ENCODE measurements at regions not wholly inside any gene's neighbourhood (a gene's known extent, or its start where the extent isn't known, plus 50 kb on each side); places are given as distances from the start of the nearest gene placed in this dataset.

DNA sequence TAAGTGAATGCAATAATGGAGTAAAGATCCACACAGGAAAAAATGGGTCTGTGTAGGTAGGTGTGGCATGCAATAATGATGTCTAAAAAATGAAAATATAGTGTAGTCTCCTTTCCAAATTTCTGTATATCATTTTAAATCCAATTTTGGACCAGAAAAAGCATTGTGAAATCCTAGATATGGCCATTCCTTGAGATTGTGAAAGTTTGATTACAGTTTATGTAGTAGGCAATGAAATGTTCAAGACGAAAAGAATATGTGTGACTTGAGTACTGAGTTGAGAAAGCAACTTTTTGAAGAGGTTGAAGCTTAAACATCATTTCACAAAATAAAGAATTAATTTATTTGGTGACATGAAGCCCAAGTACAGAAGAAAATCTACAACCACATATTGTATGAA lies 698.7 kb downstream of the EPHA3 start:
- Histone ChIP-seq H3K9me3 (ENCODE audit: low read length) (no peaks in the 10 kb centered on the region), H4K20me1 (ENCODE audit: insufficient read depth) (no peaks in the 10 kb centered on the region), H3K27me3 (ENCODE audit: insufficient read depth, low read depth, low read length) (no peaks in the 10 kb centered on the region), H3K4me2 (ENCODE audit: low read length) (no peak overlapping the region), H3K4me3 (ENCODE audit: low read length) (no peak overlapping the region), H3F3A (ENCODE audit: insufficient read depth, low read length, poor library complexity, severe bottlenecking) (no peaks in the 10 kb centered on the region), H3K36me3 (ENCODE audit: insufficient read depth, low read length) (no peaks in the 10 kb centered on the region), H3K79me2 (replicated peaks; ENCODE audit: insufficient read depth, low read length) (no peaks in the 10 kb centered on the region), H3K9me2 (ENCODE audit: insufficient read depth, low read length) (no peaks in the 10 kb centered on the region), H3K27ac (ENCODE audit: low read length) (no peak overlapping the region), H3K9ac (ENCODE audit: low read length) (no peak overlapping the region), H2AFZ (ENCODE audit: low read depth, low read length) (no peak overlapping the region)
- no peak for TF ChIP-seq MXI1 (conservative IDR thresholded peaks at IDR 0.05; ENCODE audit: poor library complexity, severe bottlenecking)
- TF ChIP-seq TAF1 (IDR thresholded peaks at IDR 0.05; ENCODE audit: low read depth): no peak
- TF ChIP-seq RAD21 (conservative IDR thresholded peaks at IDR 0.05): no peak
- TF ChIP-seq, protein P1, sequence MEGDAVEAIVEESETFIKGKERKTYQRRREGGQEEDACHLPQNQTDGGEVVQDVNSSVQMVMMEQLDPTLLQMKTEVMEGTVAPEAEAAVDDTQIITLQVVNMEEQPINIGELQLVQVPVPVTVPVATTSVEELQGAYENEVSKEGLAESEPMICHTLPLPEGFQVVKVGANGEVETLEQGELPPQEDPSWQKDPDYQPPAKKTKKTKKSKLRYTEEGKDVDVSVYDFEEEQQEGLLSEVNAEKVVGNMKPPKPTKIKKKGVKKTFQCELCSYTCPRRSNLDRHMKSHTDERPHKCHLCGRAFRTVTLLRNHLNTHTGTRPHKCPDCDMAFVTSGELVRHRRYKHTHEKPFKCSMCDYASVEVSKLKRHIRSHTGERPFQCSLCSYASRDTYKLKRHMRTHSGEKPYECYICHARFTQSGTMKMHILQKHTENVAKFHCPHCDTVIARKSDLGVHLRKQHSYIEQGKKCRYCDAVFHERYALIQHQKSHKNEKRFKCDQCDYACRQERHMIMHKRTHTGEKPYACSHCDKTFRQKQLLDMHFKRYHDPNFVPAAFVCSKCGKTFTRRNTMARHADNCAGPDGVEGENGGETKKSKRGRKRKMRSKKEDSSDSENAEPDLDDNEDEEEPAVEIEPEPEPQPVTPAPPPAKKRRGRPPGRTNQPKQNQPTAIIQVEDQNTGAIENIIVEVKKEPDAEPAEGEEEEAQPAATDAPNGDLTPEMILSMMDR (IDR thresholded peaks at IDR 0.05; ENCODE audit: poor library complexity, severe bottlenecking): no peak
- no peak for TF ChIP-seq EZH2 (IDR thresholded peaks at IDR 0.05; ENCODE audit: borderline replicate concordance, insufficient read depth, low read length, poor library complexity, severe bottlenecking)
- TF ChIP-seq, protein P2, sequence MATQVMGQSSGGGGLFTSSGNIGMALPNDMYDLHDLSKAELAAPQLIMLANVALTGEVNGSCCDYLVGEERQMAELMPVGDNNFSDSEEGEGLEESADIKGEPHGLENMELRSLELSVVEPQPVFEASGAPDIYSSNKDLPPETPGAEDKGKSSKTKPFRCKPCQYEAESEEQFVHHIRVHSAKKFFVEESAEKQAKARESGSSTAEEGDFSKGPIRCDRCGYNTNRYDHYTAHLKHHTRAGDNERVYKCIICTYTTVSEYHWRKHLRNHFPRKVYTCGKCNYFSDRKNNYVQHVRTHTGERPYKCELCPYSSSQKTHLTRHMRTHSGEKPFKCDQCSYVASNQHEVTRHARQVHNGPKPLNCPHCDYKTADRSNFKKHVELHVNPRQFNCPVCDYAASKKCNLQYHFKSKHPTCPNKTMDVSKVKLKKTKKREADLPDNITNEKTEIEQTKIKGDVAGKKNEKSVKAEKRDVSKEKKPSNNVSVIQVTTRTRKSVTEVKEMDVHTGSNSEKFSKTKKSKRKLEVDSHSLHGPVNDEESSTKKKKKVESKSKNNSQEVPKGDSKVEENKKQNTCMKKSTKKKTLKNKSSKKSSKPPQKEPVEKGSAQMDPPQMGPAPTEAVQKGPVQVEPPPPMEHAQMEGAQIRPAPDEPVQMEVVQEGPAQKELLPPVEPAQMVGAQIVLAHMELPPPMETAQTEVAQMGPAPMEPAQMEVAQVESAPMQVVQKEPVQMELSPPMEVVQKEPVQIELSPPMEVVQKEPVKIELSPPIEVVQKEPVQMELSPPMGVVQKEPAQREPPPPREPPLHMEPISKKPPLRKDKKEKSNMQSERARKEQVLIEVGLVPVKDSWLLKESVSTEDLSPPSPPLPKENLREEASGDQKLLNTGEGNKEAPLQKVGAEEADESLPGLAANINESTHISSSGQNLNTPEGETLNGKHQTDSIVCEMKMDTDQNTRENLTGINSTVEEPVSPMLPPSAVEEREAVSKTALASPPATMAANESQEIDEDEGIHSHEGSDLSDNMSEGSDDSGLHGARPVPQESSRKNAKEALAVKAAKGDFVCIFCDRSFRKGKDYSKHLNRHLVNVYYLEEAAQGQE (IDR thresholded peaks at IDR 0.05; ENCODE audit: borderline replicate concordance): no peak

DNA sequence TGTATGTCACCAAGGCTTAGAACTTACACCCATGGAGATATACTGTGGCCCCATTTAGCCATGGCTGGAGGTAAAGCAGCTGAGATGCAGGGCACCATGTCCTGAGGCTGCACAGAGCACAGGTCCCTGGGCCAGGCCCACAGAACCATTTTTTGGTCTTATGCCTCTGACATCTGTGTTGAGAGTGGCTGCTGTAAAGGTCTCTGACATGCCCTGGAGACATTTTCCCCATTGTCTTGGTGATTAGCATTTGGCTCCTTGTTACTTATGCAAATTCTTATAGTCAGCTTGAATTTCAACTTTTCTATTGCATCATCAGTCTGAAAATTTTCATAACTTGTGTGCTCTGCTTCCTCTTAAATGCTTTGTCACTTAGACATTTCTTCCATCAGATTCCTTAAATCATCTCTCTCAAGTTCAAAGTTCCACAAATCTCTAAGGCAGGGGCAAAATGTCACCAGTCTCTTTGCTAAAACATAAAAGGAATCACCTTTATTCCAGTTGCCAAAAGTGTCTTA lies 701.3 kb downstream of the EPHA3 start:
- Histone ChIP-seq H3K4me2 (ENCODE audit: low read length) (no peak overlapping the region), H3K9me2 (ENCODE audit: insufficient read depth, low read length) (no peaks in the 10 kb centered on the region), H3K27ac (ENCODE audit: low read length) (no peak overlapping the region), H4K20me1 (ENCODE audit: insufficient read depth) (no peaks in the 10 kb centered on the region), H3K4me3 (ENCODE audit: low read length) (no peak overlapping the region), H3K36me3 (ENCODE audit: insufficient read depth, low read length) (no peaks in the 10 kb centered on the region), H3K9me3 (ENCODE audit: low read length) (no peaks in the 10 kb centered on the region), H3K9ac (ENCODE audit: low read length) (no peak overlapping the region), H2AFZ (ENCODE audit: low read depth, low read length) (no peak overlapping the region), H3K27me3 (ENCODE audit: insufficient read depth, low read depth, low read length) (no peaks in the 10 kb centered on the region), H3F3A (ENCODE audit: insufficient read depth, low read length, poor library complexity, severe bottlenecking) (no peaks in the 10 kb centered on the region), H3K79me2 (replicated peaks; ENCODE audit: insufficient read depth, low read length) (no peaks in the 10 kb centered on the region)
- TF ChIP-seq MXI1 (conservative IDR thresholded peaks at IDR 0.05; ENCODE audit: poor library complexity, severe bottlenecking): no peak
- TF ChIP-seq EP300 (conservative IDR thresholded peaks at IDR 0.05; ENCODE audit: poor library complexity, severe bottlenecking): no peak
- TF ChIP-seq, protein P2 (IDR thresholded peaks at IDR 0.05; ENCODE audit: borderline replicate concordance): no peak
- TF ChIP-seq SMC3 (conservative IDR thresholded peaks at IDR 0.05; ENCODE audit: poor library complexity): no peak
- TF ChIP-seq POLR2AphosphoS5 (IDR thresholded peaks at IDR 0.05): no peak
- TF ChIP-seq TAF1 (IDR thresholded peaks at IDR 0.05; ENCODE audit: low read depth): no peak
- TF ChIP-seq RAD21 (conservative IDR thresholded peaks at IDR 0.05): no peak
- TF ChIP-seq, protein P1 (IDR thresholded peaks at IDR 0.05; ENCODE audit: poor library complexity, severe bottlenecking): no peak
- TF ChIP-seq EZH2 (IDR thresholded peaks at IDR 0.05; ENCODE audit: borderline replicate concordance, insufficient read depth, low read length, poor library complexity, severe bottlenecking): no peak
